NCI-H526 (cell line): ENCODE measurements at regions not wholly inside any gene's neighbourhood (a gene's known extent, or its start where the extent isn't known, plus 50 kb on each side); places are given as distances from the start of the nearest gene placed in this dataset.
"Not testable (repeated sequence)": the region's sequence is repeated elsewhere in the genome, so short reads cannot be mapped to it uniquely, and the experiment has no call there.

Experiments used
- DNase-seq, 2 experiments: peaks; one replicate each; lab custom pipeline; 2025; lab: John Stamatoyannopoulos, UW

GRCh38 chr6:51057296-51057695 lies 238.6 kb downstream of the TFAP2B start:
- no peak for DNase-seq

- DNase-seq: no peak
Observed at GRCh38 chr6:51060262-51060762, 241.6 kb downstream of the TFAP2B start.

- DNase-seq: no peak
Observed at GRCh38 chr6:51062166-51062722, 243.6 kb downstream of the TFAP2B start.

- DNase-seq: peak in 1 of 2 experiments; percentile 13
Observed at GRCh38 chr6:51077821-51078518, 259.3 kb downstream of the TFAP2B start.

GRCh38 chr6:51090343-51090742 lies 271.7 kb downstream of the TFAP2B start:
- DNase-seq: no peak

GRCh38 chr6:51093871-51094270 lies 275.2 kb downstream of the TFAP2B start:
- DNase-seq: no peak

- DNase-seq: no peak
Observed at GRCh38 chr6:51094271-51094670, 275.6 kb downstream of the TFAP2B start.

GRCh38 chr6:51098246-51098645 lies 279.6 kb downstream of the TFAP2B start:
- no peak for DNase-seq

GRCh38 chr6:51098791-51099190 lies 280.1 kb downstream of the TFAP2B start:
- no peak for DNase-seq

- DNase-seq: no peak
Observed at GRCh38 chr6:51099201-51099600, 280.5 kb downstream of the TFAP2B start.

GRCh38 chr6:51105357-51105756 lies 286.7 kb downstream of the TFAP2B start:
- no peak for DNase-seq

GRCh38 chr6:51107769-51108203 lies 289.1 kb downstream of the TFAP2B start:
- no peak for DNase-seq

GRCh38 chr6:51108563-51109234 lies 290.0 kb downstream of the TFAP2B start:
- no peak for DNase-seq

- no peak for DNase-seq
Observed at GRCh38 chr6:51112731-51113130, 294.1 kb downstream of the TFAP2B start.

GRCh38 chr6:51116723-51117122 lies 298.1 kb downstream of the TFAP2B start:
- peak; percentile 92 to 94 for DNase-seq

GRCh38 chr6:51118792-51119191 lies 300.1 kb downstream of the TFAP2B start:
- DNase-seq: peak; percentile 81 to 85

- DNase-seq: no peak
Observed at GRCh38 chr6:51120016-51120415, 301.3 kb downstream of the TFAP2B start.

GRCh38 chr6:51121380-51121976 lies 302.8 kb downstream of the TFAP2B start:
- not testable (repeated sequence) for DNase-seq

GRCh38 chr6:51129043-51129442 lies 310.4 kb downstream of the TFAP2B start:
- no peak for DNase-seq

GRCh38 chr6:51137777-51138176 lies 319.1 kb downstream of the TFAP2B start:
- no peak for DNase-seq

- no peak for DNase-seq
Observed at GRCh38 chr6:51139950-51140385, 321.3 kb downstream of the TFAP2B start.

- DNase-seq: no peak
Observed at GRCh38 chr6:51141080-51141479, 322.4 kb downstream of the TFAP2B start.

- DNase-seq: no peak
Observed at GRCh38 chr6:51147756-51148155, 329.1 kb downstream of the TFAP2B start.
